ENCODE measurements at regions not wholly inside any gene's neighbourhood (a gene's known extent, or its start where the extent isn't known, plus 50 kb on each side); places are given as distances from the start of the nearest gene placed in this dataset.

GRCh38 chr1:30562559-30562958, 160.8 kb downstream of the MATN1 start:
- Histone ChIP-seq H3K27ac (ENCODE audit: control insufficient read depth, insufficient read depth) (no peak overlapping the region), H3K4me3 (no peak overlapping the region), H3K27me3 (replicated peaks in 1 of 2; ENCODE audit: control insufficient read depth in 2 of 2, insufficient read depth in 2 of 2, low read length in 1 of 2) (no peaks in the 10 kb centered on the region), H3K9ac (ENCODE audit: control insufficient read depth, insufficient read depth, low read length) (no peak overlapping the region), H3K4me2 (ENCODE audit: control insufficient read depth, insufficient read depth) (no peak overlapping the region), H3K4me1 (ENCODE audit: control insufficient read depth, insufficient read depth, low read length) (no peaks in the 10 kb centered on the region), H3K36me3 (ENCODE audit: control insufficient read depth in 2 of 2, insufficient read depth in 2 of 2, low read length in 1 of 2) (no peaks in the 10 kb centered on the region), H3K79me2 (ENCODE audit: control insufficient read depth, insufficient read depth, low read length) (no peaks in the 10 kb centered on the region), H4K20me1 (ENCODE audit: control insufficient read depth, insufficient read depth) (no peaks in the 10 kb centered on the region), H3K9me3 (replicated peaks; ENCODE audit: control insufficient read depth, insufficient read depth, low read length) (no peaks in the 10 kb centered on the region; the same call in 2 of the 3 replicates), H2AFZ (ENCODE audit: control insufficient read depth, low read depth, low read length) (no peak overlapping the region)
- no TSS peak for BruUV-seq (replicated peaks)
- ChIA-PET POLR2A (no interaction called here), RAD21 (ENCODE audit: unreplicated experiment) (no interaction called here), CTCF (no interaction called here), SMC1A (ENCODE audit: uncharacterized antibody, unreplicated experiment) (no interaction called here)
- DNase-seq (ENCODE audit: low read depth, low spot score) (no peak), FAIRE-seq (no peak), ATAC-seq (no peak)
- TF ChIP-seq CEBPB (IDR thresholded peaks at IDR 0.05; ENCODE audit: borderline replicate concordance in 1 of 2, low read depth in 2 of 2, low read length in 2 of 2) (no peak), CBFB (IDR thresholded peaks at IDR 0.05; ENCODE audit: low read depth) (no peak), SKIL (IDR thresholded peaks at IDR 0.05; ENCODE audit: low read depth, poor library complexity, severe bottlenecking) (no peak), POLR2AphosphoS2 (IDR thresholded peaks at IDR 0.05; ENCODE audit: low read depth, low read length) (no peak), ZBED1 (IDR thresholded peaks at IDR 0.05; ENCODE audit: borderline replicate concordance) (no peak), CTCF (IDR thresholded peaks at IDR 0.05 in 2 of 3, conservative IDR thresholded peaks at IDR 0.05 in 1 of 3; ENCODE audit: control insufficient read depth in 2 of 3, extremely low read depth in 1 of 3, insufficient read depth in 1 of 3, low read depth in 3 of 3, low read length in 3 of 3) (no peak), RFX5 (IDR thresholded peaks at IDR 0.05; ENCODE audit: low read depth, low read length) (no peak), SREBF2 (IDR thresholded peaks at IDR 0.05; ENCODE audit: low read length) (no peak), MEF2A (IDR thresholded peaks at IDR 0.05; ENCODE audit: insufficient read depth, low read depth, low read length) (no peak), CREM (IDR thresholded peaks at IDR 0.05; ENCODE audit: low read depth) (no peak), RUNX3 (IDR thresholded peaks at IDR 0.05; ENCODE audit: low read length) (no peak), TCF12 (IDR thresholded peaks at IDR 0.05; ENCODE audit: low read depth, low read length) (no peak), NRF1 (conservative IDR thresholded peaks at IDR 0.05; ENCODE audit: low read depth, low read length) (no peak), PML (IDR thresholded peaks at IDR 0.05; ENCODE audit: low read length) (no peak), LARP7 (IDR thresholded peaks at IDR 0.05) (no peak), ESRRA (IDR thresholded peaks at IDR 0.05; ENCODE audit: low read length) (no peak), SUPT20H (IDR thresholded peaks at IDR 0.05; ENCODE audit: borderline replicate concordance, control insufficient read depth, low read depth, low read length) (no peak)
- in situ Hi-C loops (cut with MboI) (no loop called here), intact Hi-C loops (cut with micrococcal nuclease; ENCODE audit: unreplicated experiment) (no loop called here)
